Activated CD8-positive, alpha-beta memory T cell treated with anti-CD3 and anti-CD28 coated beads, Interleukin-2, amount 10 ng/mL, durations not matched to agents 7 days and 5 days (primary cell): ENCODE measurements at regions not wholly inside any gene's neighbourhood (a gene's known extent, or its start where the extent isn't known, plus 50 kb on each side); places are given as distances from the start of the nearest gene placed in this dataset.
A peak's percentile ranks its signal among the peaks of the same experiment; 100 is the strongest.

Source experiments
- ATAC-seq: fragments of 150-1000 bp; cut with Tn5 transposase; one replicate; pipeline ENCODE4 v1.10.0; 2021; ENCODE audit warnings: moderate library complexity
- CTCF ChIA-PET: fragments of 350-600 bp; sonication (Branson Sonifier 250); formaldehyde crosslinking; loops from one replicate; lab custom pipeline; 2021; ENCODE audit warnings: antibody characterized with exemption; lab: Charles Lee
- DNase-seq: peaks from one replicate; pipeline ENCODE4 v3.0.0-alpha.2; 2020
- H3K27ac Mint-ChIP-seq: one replicate; pipeline ENCODE4 v1.8.0; 2021; ENCODE audit warnings: mild to moderate bottlenecking, mixed read lengths
- H3K27me3 Mint-ChIP-seq: one replicate; pipeline ENCODE4 v1.8.0; 2021; ENCODE audit warnings: mixed read lengths
- H3K36me3 Mint-ChIP-seq: one replicate; pipeline ENCODE4 v1.8.0; 2021; ENCODE audit warnings: mild to moderate bottlenecking, mixed read lengths
- H3K4me1 Mint-ChIP-seq: one replicate; pipeline ENCODE4 v1.8.0; 2021; ENCODE audit warnings: mixed read lengths
- H3K4me3 Mint-ChIP-seq: one replicate; pipeline ENCODE4 v1.8.0; 2021; ENCODE audit warnings: mild to moderate bottlenecking, moderate library complexity, mixed read lengths
- H3K9me3 Mint-ChIP-seq: one replicate; pipeline ENCODE4 v1.8.0; 2022; ENCODE audit warnings: low read depth, mixed read lengths

GRCh38 chr2:146161256-146161882 is 1641.5 kb upstream of the ZEB2 start:
- Mint-ChIP-seq H3K4me3 (no peak overlapping the region), H3K9me3 (no peaks in the 10 kb centered on the region), H3K27me3 (no peaks in the 10 kb centered on the region), H3K4me1 (no peaks in the 10 kb centered on the region), H3K27ac (no peak overlapping the region), H3K36me3 (no peaks in the 10 kb centered on the region)
- DNase-seq (no peak), ATAC-seq (no peak)
- CTCF ChIA-PET = no interaction called here

- DNase-seq (no peak), ATAC-seq (no peak)
- H3K9me3 Mint-ChIP-seq = no peaks in the 10 kb centered on the region
- no peaks in the 10 kb centered on the region for H3K27me3 Mint-ChIP-seq
- H3K4me1 Mint-ChIP-seq = no peaks in the 10 kb centered on the region
- H3K27ac Mint-ChIP-seq = no peak overlapping the region
- CTCF ChIA-PET = no interaction called here
- H3K4me3 Mint-ChIP-seq = no peak overlapping the region
- no peaks in the 10 kb centered on the region for H3K36me3 Mint-ChIP-seq
These were observed 1638.3 kb upstream of the ZEB2 start for GRCh38 chr2:146158072-146158674.

GRCh38 chr2:146147448-146148012 is 1627.6 kb upstream of the ZEB2 start:
- Mint-ChIP-seq H3K36me3 (no peaks in the 10 kb centered on the region), H3K27me3 (no peaks in the 10 kb centered on the region), H3K27ac (no peak overlapping the region), H3K4me3 (no peak overlapping the region), H3K9me3 (no peaks in the 10 kb centered on the region), H3K4me1 (no peaks in the 10 kb centered on the region)
- CTCF ChIA-PET = no interaction called here
- no peak for DNase-seq
- ATAC-seq = no peak

GRCh38 chr2:146143971-146144370 is 1624.1 kb upstream of the ZEB2 start:
- no peaks in the 10 kb centered on the region for H3K27me3 Mint-ChIP-seq
- no peaks in the 10 kb centered on the region for H3K9me3 Mint-ChIP-seq
- H3K4me1 Mint-ChIP-seq = no peaks in the 10 kb centered on the region
- no peak overlapping the region for H3K4me3 Mint-ChIP-seq
- CTCF ChIA-PET = no interaction called here
- no peak for ATAC-seq
- H3K36me3 Mint-ChIP-seq = no peaks in the 10 kb centered on the region
- no peak for DNase-seq
- H3K27ac Mint-ChIP-seq = no peak overlapping the region

- peaks cover 3% of the 10 kb centered on the region for H3K9me3 Mint-ChIP-seq
- no peak overlapping the region for H3K4me3 Mint-ChIP-seq
- H3K27me3 Mint-ChIP-seq = no peaks in the 10 kb centered on the region
These were observed 1618.9 kb upstream of the ZEB2 start for GRCh38 chr2:146138820-146139219.

GRCh38 chr2:146135245-146135644 is 1615.3 kb upstream of the ZEB2 start:
- CTCF ChIA-PET = no interaction called here
- H3K27ac Mint-ChIP-seq = no peak overlapping the region
- H3K9me3 Mint-ChIP-seq = peaks cover 7% of the 10 kb centered on the region
- no peaks in the 10 kb centered on the region for H3K4me1 Mint-ChIP-seq
- H3K4me3 Mint-ChIP-seq = no peak overlapping the region
- DNase-seq = no peak
- H3K36me3 Mint-ChIP-seq = no peaks in the 10 kb centered on the region
- no peaks in the 10 kb centered on the region for H3K27me3 Mint-ChIP-seq
- no peak for ATAC-seq

More at GRCh38 chr2:146138820-146139219, 1618.9 kb upstream of the ZEB2 start:
- H3K36me3 Mint-ChIP-seq = no peaks in the 10 kb centered on the region
- no peak for DNase-seq
- H3K27ac Mint-ChIP-seq = no peak overlapping the region
- CTCF ChIA-PET = no interaction called here
- ATAC-seq = no peak
- H3K4me1 Mint-ChIP-seq = no peaks in the 10 kb centered on the region

GRCh38 chr2:146131785-146132184 is 1611.9 kb upstream of the ZEB2 start:
- Mint-ChIP-seq H3K9me3 (peaks cover 10% of the 10 kb centered on the region), H3K4me3 (no peak overlapping the region), H3K27me3 (no peaks in the 10 kb centered on the region), H3K4me1 (no peaks in the 10 kb centered on the region), H3K36me3 (no peaks in the 10 kb centered on the region), H3K27ac (no peak overlapping the region)
- DNase-seq (no peak), ATAC-seq (no peak)
- CTCF ChIA-PET = no interaction called here

GRCh38 chr2:146131048-146131447 is 1611.1 kb upstream of the ZEB2 start:
- H3K36me3 Mint-ChIP-seq = no peaks in the 10 kb centered on the region
- peaks cover 8% of the 10 kb centered on the region for H3K9me3 Mint-ChIP-seq
- DNase-seq = no peak
- H3K27me3 Mint-ChIP-seq = no peaks in the 10 kb centered on the region
- no peaks in the 10 kb centered on the region for H3K4me1 Mint-ChIP-seq
- CTCF ChIA-PET = no interaction called here
- peak overlapping the region; percentile 7 for H3K27ac Mint-ChIP-seq
- ATAC-seq = no peak
- H3K4me3 Mint-ChIP-seq = no peak overlapping the region

GRCh38 chr2:146130290-146130689 is 1610.4 kb upstream of the ZEB2 start:
- H3K27ac Mint-ChIP-seq = no peak overlapping the region
- H3K36me3 Mint-ChIP-seq = no peaks in the 10 kb centered on the region
- ATAC-seq (no peak), DNase-seq (no peak)
- peaks cover 8% of the 10 kb centered on the region for H3K9me3 Mint-ChIP-seq
- H3K4me3 Mint-ChIP-seq = no peak overlapping the region
- CTCF ChIA-PET = no interaction called here
- no peaks in the 10 kb centered on the region for H3K27me3 Mint-ChIP-seq
- no peaks in the 10 kb centered on the region for H3K4me1 Mint-ChIP-seq

GRCh38 chr2:146129231-146129630 is 1609.3 kb upstream of the ZEB2 start:
- CTCF ChIA-PET = no interaction called here
- H3K4me1 Mint-ChIP-seq = no peaks in the 10 kb centered on the region
- H3K9me3 Mint-ChIP-seq = peaks cover 8% of the 10 kb centered on the region
- no peak for DNase-seq
- no peak overlapping the region for H3K4me3 Mint-ChIP-seq
- H3K27me3 Mint-ChIP-seq = no peaks in the 10 kb centered on the region
- ATAC-seq = no peak
- no peaks in the 10 kb centered on the region for H3K36me3 Mint-ChIP-seq
- H3K27ac Mint-ChIP-seq = no peak overlapping the region

GRCh38 chr2:146128216-146128615 is 1608.3 kb upstream of the ZEB2 start:
- CTCF ChIA-PET = no interaction called here

GRCh38 chr2:146125551-146125950 is 1605.6 kb upstream of the ZEB2 start:
- CTCF ChIA-PET = no interaction called here
- no peaks in the 10 kb centered on the region for H3K4me1 Mint-ChIP-seq
- H3K9me3 Mint-ChIP-seq = peaks cover 3% of the 10 kb centered on the region
- ATAC-seq = no peak
- no peaks in the 10 kb centered on the region for H3K36me3 Mint-ChIP-seq
- H3K27me3 Mint-ChIP-seq = no peaks in the 10 kb centered on the region
- no peak for DNase-seq
- no peak overlapping the region for H3K4me3 Mint-ChIP-seq
- H3K27ac Mint-ChIP-seq = no peak overlapping the region

More at GRCh38 chr2:146128216-146128615, 1608.3 kb upstream of the ZEB2 start:
- no peaks in the 10 kb centered on the region for H3K36me3 Mint-ChIP-seq
- H3K4me3 Mint-ChIP-seq = no peak overlapping the region
- DNase-seq = no peak
- ATAC-seq = no peak
- H3K27ac Mint-ChIP-seq = no peak overlapping the region
- H3K9me3 Mint-ChIP-seq = peaks cover 8% of the 10 kb centered on the region
- H3K27me3 Mint-ChIP-seq = no peaks in the 10 kb centered on the region
- no peaks in the 10 kb centered on the region for H3K4me1 Mint-ChIP-seq

GRCh38 chr2:146124741-146125140 is 1604.8 kb upstream of the ZEB2 start:
- Mint-ChIP-seq H3K4me1 (no peaks in the 10 kb centered on the region), H3K36me3 (no peaks in the 10 kb centered on the region), H3K9me3 (peaks cover 3% of the 10 kb centered on the region), H3K27me3 (no peaks in the 10 kb centered on the region), H3K4me3 (no peak overlapping the region), H3K27ac (no peak overlapping the region)
- CTCF ChIA-PET = no interaction called here
- DNase-seq = no peak
- no peak for ATAC-seq

- H3K9me3 Mint-ChIP-seq = peaks cover 6% of the 10 kb centered on the region
- ATAC-seq (no peak), DNase-seq (no peak)
- CTCF ChIA-PET = no interaction called here
- no peak overlapping the region for H3K4me3 Mint-ChIP-seq
- H3K27ac Mint-ChIP-seq = no peak overlapping the region
- no peaks in the 10 kb centered on the region for H3K4me1 Mint-ChIP-seq
- no peaks in the 10 kb centered on the region for H3K36me3 Mint-ChIP-seq
- no peaks in the 10 kb centered on the region for H3K27me3 Mint-ChIP-seq
These were observed 1603.8 kb upstream of the ZEB2 start for GRCh38 chr2:146123714-146124113.
